Thoracic aorta (tissue), 2 donors: ENCODE measurements at regions not wholly inside any gene's neighbourhood (a gene's known extent, or its start where the extent isn't known, plus 50 kb on each side); places are given as distances from the start of the nearest gene placed in this dataset.

Experiments
- ATAC-seq: fragments of 150-250 bp; one replicate; pipeline ENCODE4 v1.8.0; 2017; ENCODE audit warnings: low read depth; ENCODE audit not compliant: insufficient number of reproducible peaks, low FRiP score
- DNase-seq: peaks from one replicate; pipeline ENCODE4 v3.0.0-alpha.2; 2020; ENCODE audit warnings: low spot score
- H3K27ac ChIP-seq, 2 donors: fragments of 200-600 bp; sonication (generic); 1 replicate in 1 of 2; 2 replicates in 1 of 2; pipeline ENCODE4 v1.5.1; 2016; ENCODE audit warnings: mild to moderate bottlenecking in 2 of 2, moderate library complexity in 2 of 2
- H3K27me3 ChIP-seq: fragments of 200-600 bp; sonication (generic); replicated peaks from 2 replicates; pipeline ENCODE4 v1.6.0; 2016; ENCODE audit warnings: mild to moderate bottlenecking; ENCODE audit not compliant: insufficient read depth
- H3K36me3 ChIP-seq: fragments of 200-600 bp; sonication (generic); one replicate; pipeline ENCODE4 v1.5.1; 2016
- H3K4me1 ChIP-seq, 2 donors: fragments of 200-600 bp; sonication (generic); 1 replicate in 1 of 2; 2 replicates in 1 of 2; pipeline versions ENCODE4 v1.5.1 to v1.6.0; 2016; ENCODE audit warnings: low read depth in 2 of 2, mild to moderate bottlenecking in 1 of 2; ENCODE audit not compliant: control insufficient read depth in 1 of 2
- H3K4me3 ChIP-seq: fragments of 200-600 bp; sonication (generic); 2 replicates; pipeline ENCODE4 v1.5.1; 2016; ENCODE audit warnings: mild to moderate bottlenecking
- H3K9me3 ChIP-seq: fragments of 200-600 bp; sonication (generic); 2 replicates; pipeline ENCODE4 v1.5.1; 2016
- TF ChIP-seq, protein P1 (sequence below): fragments of 200-600 bp; sonication (generic); IDR thresholded peaks from one replicate; pipeline ENCODE4 v1.5.1; 2019; ENCODE audit warnings: antibody characterized with exemption

DNA sequence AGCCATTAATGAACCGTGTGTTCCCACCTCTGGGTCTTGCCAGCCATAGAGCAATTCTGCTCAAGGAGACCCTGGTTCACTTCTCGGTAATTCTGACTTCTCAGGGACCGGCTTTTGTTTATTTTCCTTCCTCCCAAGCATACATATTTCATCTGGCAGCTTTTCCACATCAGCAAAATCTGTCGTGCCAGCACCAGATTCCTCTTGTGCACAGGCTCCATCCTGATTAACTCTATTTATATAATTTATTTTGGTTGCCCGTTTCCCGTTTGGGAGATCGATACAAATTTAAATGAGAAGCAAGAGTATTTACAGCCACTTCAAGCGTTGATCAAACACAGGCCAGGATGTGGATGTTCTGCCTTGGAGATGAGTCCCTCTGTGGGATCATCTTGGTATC lies 161.9 kb upstream of the XYLT1 start:
- ATAC-seq: no peak
- no peak overlapping the region for H3K27ac ChIP-seq
- no peak for DNase-seq
- no peaks in the 10 kb centered on the region for H3K9me3 ChIP-seq
- H3K4me3 ChIP-seq: no peak overlapping the region
- no peaks in the 10 kb centered on the region for H3K36me3 ChIP-seq
- no peaks in the 10 kb centered on the region for H3K27me3 ChIP-seq
- H3K4me1 ChIP-seq: no peaks in the 10 kb centered on the region
- TF ChIP-seq, protein P1, sequence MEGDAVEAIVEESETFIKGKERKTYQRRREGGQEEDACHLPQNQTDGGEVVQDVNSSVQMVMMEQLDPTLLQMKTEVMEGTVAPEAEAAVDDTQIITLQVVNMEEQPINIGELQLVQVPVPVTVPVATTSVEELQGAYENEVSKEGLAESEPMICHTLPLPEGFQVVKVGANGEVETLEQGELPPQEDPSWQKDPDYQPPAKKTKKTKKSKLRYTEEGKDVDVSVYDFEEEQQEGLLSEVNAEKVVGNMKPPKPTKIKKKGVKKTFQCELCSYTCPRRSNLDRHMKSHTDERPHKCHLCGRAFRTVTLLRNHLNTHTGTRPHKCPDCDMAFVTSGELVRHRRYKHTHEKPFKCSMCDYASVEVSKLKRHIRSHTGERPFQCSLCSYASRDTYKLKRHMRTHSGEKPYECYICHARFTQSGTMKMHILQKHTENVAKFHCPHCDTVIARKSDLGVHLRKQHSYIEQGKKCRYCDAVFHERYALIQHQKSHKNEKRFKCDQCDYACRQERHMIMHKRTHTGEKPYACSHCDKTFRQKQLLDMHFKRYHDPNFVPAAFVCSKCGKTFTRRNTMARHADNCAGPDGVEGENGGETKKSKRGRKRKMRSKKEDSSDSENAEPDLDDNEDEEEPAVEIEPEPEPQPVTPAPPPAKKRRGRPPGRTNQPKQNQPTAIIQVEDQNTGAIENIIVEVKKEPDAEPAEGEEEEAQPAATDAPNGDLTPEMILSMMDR: no peak

DNA sequence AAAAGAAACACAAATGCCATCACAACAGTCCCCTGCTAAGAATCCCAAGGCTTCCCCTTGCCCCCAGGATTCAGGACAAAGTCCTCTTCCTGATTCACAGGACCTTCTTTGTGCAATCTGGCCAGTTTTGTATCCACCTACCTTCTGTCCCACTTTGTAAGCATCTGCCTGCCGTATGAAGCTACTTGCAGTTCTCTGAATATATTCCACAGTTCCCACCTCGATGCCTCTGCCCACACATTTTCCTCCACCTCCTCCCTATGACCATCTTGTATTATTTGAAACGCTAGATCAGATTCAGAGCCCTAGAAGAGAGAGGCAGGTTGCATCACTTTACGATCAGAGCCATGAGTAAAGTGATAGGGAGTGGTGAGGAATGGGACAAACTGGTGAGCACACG lies 159.2 kb upstream of the XYLT1 start:
- Histone ChIP-seq H3K36me3 (no peaks in the 10 kb centered on the region), H3K9me3 (no peaks in the 10 kb centered on the region), H3K27me3 (no peaks in the 10 kb centered on the region), H3K4me3 (no peak overlapping the region), H3K4me1 (no peaks in the 10 kb centered on the region), H3K27ac (no peak overlapping the region)
- TF ChIP-seq, protein P1: no peak
- no peak for ATAC-seq
- DNase-seq: no peak

DNA sequence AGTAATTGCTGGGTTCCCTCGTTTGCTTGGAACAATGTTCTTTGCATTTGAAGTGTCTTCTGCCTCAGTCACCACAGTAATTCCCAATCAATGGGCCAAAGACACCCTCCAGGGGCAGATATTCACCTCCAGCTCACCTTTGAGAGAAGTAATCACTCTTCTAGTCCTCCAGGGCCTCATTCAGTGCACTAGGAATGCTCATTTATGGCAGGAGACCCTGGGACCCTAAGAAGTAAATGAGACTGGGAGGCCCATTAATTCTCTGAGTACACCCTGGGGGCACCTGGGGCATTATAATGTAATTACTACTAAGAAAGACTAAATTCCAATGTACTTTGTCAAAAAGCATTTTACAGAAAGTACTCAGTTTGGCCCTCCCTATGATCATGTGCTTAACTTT lies 158.2 kb upstream of the XYLT1 start:
- Histone ChIP-seq H3K4me3 (no peak overlapping the region), H3K4me1 (no peaks in the 10 kb centered on the region), H3K9me3 (no peaks in the 10 kb centered on the region), H3K27me3 (no peaks in the 10 kb centered on the region), H3K27ac (no peak overlapping the region), H3K36me3 (no peaks in the 10 kb centered on the region)
- TF ChIP-seq, protein P1: no peak
- ATAC-seq (no peak), DNase-seq (no peak)

DNA sequence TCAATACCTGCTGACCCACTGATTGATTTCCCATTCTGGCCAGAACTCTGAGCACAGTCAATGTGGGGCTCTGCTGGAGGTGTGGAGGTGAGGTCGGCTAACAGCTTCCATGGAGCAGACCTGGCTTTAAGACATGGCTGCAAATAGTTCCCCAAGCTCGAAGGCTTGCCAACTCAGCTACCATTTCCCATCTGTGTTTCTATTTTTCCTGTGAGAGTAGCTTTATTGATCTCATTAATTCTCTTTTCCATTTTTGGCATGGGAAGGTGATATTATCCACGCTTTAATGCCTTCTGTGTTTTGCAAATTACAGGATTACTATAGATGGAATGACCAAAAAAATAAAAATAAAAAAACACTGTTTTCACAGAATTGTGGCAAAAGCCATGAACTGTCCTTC lies 151.6 kb upstream of the XYLT1 start:
- Histone ChIP-seq H3K36me3 (no peaks in the 10 kb centered on the region), H3K27ac (no peak overlapping the region), H3K27me3 (no peaks in the 10 kb centered on the region), H3K4me1 (no peaks in the 10 kb centered on the region), H3K9me3 (no peaks in the 10 kb centered on the region), H3K4me3 (no peak overlapping the region)
- ATAC-seq: no peak
- no peak for DNase-seq
- TF ChIP-seq, protein P1: no peak

- DNase-seq (no peak), ATAC-seq (no peak)
- H3K4me3 ChIP-seq: no peak overlapping the region
- H3K36me3 ChIP-seq: no peaks in the 10 kb centered on the region
- H3K9me3 ChIP-seq: no peaks in the 10 kb centered on the region
- TF ChIP-seq, protein P1: no peak
- H3K4me1 ChIP-seq: no peaks in the 10 kb centered on the region
- H3K27me3 ChIP-seq: no peaks in the 10 kb centered on the region
- H3K27ac ChIP-seq: no peak overlapping the region
These were observed 148.5 kb upstream of the XYLT1 start for GRCh38 chr16:17619261-17619660.
